GM19328 (cell line): ENCODE measurements at regions not wholly inside any gene's neighbourhood (a gene's known extent, or its start where the extent isn't known, plus 50 kb on each side); places are given as distances from the start of the nearest gene placed in this dataset.

ENCODE experiments used
- ATAC-seq: cut with Tn5 transposase; IDR thresholded peaks from one replicate; pipeline ENCODE4 v1.9.1; 2021; ENCODE audit warnings: mild to moderate bottlenecking, moderate library complexity; ENCODE audit not compliant: unreplicated experiment

DNA sequence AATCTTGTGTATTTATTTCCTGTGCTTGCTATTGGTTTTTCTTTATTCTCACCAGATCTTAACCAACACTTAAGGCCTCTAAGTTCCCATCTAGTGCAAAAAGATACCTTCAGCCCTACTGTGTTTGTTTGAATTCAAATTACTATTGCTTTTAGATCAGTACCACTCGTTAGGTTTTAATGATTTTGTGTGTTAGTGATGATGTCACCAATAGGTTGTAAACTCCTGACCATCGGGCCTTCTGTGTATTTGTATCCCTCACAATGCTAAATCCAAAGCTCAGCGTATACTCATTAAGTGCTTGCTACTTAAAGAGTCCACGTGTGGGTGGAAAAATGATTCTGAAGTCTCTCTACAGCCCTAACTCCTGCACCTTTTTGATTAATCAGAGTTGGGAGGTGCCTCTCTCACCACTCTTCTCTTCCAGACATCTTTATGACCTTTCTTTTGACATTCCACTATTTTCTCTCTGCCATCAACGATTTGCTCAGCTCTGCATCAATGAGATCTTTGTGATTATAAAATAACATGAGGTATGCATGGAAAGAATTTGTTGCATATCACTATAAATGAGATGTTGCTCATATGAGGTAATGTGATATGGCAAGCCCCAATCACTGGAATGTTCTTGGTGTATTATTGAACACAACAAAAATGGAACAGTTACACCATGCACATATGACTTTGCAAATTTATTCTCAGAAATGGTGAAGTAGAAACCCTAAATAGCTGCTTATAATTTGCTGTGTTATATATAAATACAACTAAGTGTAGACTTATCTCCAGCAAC is 55.1 kb upstream of the LAMA2 start:
- ATAC-seq, result no peak

DNA sequence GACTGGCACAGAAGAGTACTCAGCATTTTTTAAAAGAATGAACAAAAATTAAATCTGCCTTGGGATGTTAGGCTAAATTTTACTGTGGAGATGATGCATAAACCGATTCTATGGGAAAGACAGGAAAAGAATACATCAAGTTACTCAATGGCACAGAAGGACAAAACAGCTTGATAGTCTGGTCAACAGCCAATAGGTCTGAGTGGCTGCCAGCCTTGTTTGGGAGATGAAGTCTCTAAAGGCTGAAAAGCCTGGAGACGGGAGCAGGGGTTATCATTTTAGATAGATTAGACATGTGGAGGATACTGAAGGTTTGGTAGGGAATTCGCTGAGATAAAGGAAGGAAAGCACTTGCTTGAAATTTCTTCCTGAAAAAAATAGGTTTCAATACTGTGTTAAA is 56.3 kb upstream of the LAMA2 start:
- no peak for ATAC-seq

DNA sequence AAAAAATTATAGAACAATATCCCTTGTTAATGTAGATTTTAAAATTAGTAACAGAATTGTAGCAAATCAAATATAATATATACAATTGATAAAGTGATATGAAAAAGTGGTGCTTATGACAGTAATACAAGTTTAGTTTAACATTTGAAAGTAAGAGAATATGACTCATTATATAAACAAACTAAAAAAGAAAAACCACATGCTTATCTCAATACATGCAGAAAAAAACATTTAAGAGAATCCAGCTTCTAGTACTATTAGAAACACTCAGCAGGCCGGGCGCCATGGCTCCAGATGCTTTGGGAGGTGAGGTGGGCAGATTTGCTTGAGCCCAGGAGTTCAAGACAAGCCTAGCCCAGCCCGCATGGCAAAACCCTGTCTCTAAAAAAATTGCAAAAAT is 60.7 kb upstream of the LAMA2 start:
- ATAC-seq, result no peak

DNA sequence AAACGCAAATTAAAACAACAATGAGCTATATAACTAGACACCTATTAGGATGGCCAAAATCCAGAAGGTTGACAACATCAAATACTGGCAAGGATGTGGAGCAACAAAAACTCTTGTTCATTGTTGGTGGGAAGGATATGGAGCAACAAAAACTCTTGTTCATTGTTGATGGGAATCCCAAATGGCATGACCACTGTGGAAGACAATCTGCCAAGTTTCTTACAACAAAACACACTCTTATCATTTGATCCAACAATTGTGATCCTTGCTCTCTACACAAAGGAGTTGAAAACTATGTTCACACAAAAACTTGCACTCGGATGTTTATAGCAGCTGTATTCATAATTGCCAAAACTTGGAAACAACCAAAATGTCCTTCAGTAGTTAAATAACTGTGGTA is 61.8 kb upstream of the LAMA2 start:
- ATAC-seq, result no peak

DNA sequence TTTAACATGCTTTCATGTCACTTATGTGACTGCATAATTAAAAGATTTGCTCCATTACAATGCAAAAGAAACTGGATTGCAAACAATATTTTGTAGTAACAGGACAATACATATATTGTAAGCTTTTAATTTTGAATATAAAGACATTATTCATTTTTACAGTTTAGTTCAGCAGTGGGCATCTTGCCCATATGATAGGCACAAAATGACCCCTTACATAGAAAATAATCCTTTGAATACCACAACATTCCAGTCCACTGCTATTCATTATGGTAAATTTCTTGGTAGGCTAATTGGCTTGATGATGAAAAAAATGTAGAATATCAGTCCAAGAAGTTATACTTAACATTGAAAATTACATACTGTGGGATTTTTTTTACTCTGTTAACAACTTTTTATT is 74.1 kb upstream of the LAMA2 start:
- no peak for ATAC-seq

DNA sequence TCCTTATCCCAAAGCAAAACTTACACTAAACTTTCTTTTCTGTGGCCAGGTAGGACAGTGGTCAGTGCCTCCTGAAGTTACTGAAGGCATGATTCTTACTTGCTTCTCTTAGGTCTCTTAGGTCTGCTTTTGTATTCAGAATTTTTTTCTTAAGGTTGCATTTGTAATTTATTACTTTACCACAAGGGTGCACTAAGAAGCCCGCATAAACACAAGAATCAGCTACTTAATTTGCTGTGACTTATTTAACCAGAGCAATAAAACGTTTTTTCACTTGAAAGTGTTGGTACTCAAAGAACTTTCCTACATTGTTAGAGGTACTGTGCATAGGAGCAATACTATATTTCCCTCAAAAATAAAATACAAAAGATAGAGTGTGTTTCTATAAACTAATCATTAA is 75.4 kb upstream of the LAMA2 start:
- no peak for ATAC-seq

DNA sequence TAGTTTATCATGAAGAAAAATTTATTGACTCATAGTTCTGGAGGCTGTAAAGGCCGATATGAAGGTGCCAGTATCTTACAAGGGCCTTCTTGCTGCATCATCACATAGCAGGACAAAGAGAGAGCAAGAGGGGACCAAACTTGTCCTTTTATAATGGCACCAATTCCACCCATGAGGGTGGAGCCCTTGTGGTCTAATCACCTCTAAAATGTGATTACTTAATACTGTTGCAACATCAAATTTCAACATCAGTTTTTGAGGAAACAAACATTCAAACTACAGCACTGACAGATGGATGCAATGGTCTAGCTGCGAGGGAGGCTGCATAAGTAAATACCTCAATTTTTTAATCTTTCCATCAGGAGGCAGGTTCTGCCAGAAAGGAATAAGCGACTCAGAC is 76.7 kb upstream of the LAMA2 start:
- ATAC-seq, result no peak

DNA sequence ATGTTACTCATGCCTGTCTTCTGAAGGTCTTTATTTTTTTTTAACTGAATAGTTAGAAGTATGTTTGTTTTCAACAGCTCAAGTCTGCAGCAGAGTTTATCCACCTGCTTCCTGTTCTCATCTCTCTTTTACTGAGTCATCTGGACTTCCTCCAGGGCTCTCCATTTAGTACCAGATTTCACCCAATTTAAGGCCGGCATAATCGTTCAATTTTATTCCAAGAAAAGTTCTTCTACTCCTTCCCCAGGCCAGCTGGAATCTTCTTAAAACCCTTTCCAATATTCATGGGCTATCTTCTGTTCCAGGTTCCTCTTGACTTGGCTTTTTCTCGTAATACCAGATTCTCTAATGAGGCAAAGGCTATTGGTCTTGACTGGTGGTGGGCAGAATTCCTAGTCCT is 79.0 kb upstream of the LAMA2 start:
- no peak for ATAC-seq

DNA sequence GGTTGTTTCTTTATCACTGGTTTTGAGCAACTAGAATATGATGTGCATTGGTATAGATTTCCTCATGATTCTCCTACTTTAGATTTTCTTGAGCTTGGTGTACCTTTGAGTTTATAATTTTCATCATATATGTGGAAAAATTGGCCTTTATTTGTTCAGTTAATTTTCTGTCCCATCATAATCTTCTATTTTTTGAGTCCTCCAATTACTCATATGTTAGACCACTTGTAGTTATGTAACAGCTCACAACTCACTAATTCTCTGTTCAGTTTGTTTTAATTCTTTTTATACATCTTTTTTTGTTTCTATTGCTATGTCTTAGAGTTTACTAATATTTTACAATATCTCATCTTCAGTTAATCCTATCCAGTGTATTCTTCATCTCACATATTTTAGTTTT is 81.3 kb upstream of the LAMA2 start:
- no peak for ATAC-seq

DNA sequence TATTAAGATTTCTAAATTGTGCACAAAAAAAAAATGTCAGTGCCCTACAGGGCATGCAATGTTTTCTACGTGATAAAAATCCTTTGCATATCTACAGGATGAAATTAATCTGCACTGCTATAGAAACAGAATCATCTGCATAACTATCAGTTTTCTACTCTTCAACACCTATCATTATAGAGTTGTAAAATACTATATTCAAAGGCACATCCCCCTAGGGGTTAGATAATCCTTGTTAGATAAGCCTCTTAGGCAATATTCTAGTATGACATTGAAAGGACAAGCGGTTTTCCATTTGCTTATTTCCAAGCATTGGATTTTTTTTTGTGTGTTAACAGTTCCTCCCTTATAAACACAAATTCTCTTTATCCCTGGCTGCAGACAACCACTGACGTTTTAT is 98.7 kb upstream of the LAMA2 start:
- no peak for ATAC-seq

DNA sequence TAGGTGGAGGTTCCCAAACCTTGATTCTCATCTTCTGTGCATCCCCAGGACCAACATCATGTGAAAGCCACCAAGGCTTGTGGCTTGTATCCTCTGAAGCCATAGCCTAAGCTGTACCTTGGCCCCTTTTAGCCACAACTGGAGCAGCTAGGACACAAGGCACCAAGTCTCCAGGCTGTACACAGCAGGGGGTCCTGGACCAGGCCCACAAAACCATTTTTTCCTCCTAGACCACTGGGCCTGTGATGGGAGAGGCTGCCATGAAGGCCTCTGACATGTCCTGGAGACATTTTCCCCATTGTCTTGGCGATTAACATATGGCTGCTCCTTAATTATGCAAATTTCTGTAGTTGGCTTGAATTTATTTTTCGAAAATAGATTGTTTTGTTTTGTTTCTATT is 114.8 kb upstream of the LAMA2 start:
- no peak for ATAC-seq

DNA sequence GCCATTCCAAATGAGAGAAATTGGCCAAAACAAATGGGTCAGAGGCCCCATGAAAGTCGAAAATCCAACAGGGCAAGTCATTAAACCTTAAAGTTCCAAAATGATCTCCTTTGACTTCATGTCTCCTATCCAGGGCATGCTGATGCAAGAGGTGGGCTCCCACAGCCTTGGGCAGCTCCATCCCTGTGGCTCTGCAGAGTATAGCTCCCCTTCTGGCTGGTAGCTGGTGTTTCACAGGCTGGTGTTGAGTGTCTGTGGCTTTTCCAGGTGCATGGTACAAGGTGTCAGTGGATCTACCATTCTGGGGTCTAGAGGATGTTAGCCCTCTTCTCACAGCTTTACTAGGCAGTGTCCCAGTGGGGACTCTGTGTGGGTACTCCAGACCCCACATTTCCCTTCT is 115.2 kb upstream of the LAMA2 start:
- no peak for ATAC-seq

DNA sequence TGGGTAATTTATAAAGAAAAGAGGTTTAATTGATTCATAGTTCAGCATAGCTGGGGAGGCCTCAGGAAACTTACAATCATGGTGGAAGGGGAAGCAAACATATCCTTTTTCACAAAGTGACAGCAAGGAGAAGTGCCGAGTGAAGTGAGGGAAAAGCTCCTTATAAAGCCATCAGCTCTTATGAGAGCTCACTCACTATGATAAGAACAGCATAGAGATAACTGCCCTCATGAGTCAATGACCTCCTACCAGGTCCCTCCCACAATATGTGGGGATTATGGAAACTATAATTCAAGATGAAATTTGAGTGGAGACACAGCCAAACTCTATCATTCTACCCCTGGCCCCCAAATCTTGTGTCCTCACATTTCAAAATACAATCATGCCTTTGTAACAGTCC is 115.8 kb upstream of the LAMA2 start:
- ATAC-seq, result no peak

DNA sequence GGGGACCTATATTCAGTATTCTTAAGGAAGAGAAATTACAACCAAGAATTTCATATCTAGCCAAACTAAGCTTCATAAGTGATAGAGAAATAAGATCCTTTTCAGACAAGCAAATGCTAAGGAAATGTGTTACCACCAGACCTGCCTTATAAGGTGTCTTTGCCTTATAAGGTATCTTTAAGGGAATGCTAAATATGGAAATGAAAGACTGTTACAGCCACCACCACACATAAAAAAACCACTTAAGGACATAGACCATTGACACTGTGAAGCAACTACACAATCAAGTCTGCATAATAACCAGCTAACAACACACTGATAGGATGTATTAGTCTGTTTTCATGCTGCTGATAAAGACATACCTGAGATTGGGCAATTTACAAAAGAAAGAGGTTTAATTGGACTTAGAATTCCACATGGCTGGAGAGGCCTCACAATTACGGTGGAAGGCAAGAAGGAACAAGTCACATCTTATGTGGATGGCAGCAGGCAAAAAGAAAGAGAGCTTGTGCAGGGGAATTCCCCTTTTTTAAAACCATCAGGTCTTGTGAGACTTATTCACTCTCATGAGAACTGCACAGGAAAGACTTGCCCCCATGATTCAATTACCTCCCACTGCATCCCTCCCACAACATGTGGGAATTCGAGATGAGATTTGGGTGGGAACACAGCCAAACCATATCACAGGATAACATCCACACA is 119.2 kb upstream of the LAMA2 start:
- ATAC-seq, result no peak

DNA sequence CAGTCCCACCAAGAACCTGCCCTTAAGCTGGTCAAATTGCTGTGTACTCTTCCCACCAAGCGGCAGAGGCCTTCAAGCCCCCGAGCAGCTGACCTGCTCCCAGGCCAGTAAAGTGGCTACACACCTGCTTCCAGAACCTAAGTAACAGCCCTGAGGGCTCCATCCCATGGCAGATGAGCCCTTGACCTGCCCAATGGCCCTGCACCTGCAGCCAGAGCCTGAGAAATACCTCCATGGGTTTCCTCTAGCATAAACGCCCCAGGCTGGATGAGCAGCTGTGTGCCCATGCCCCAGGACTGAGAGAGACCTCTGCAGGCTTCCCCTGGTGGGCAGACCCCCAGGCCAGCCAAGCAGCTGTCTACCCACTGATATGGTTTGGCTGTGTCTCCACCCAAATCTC is 123.0 kb upstream of the LAMA2 start:
- no peak for ATAC-seq

DNA sequence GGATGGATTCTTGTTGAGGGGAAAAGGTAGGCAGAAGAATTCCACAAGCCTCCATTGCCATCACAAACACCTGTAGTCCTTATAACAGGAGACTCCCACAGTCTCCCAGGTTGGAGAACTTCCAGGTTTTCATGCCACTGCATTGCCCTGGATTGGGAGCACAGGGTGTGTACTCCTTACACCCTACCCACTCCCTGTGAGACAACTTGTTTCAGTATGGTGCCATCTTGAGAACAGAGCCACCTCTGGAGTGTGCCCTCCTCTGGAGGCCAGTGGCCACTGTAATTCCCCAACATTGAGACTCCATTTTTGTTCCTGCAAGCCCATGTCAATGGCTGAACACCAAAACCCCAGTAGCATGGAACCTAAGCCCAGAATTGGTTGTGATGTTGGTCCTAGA is 123.5 kb upstream of the LAMA2 start:
- no peak for ATAC-seq

DNA sequence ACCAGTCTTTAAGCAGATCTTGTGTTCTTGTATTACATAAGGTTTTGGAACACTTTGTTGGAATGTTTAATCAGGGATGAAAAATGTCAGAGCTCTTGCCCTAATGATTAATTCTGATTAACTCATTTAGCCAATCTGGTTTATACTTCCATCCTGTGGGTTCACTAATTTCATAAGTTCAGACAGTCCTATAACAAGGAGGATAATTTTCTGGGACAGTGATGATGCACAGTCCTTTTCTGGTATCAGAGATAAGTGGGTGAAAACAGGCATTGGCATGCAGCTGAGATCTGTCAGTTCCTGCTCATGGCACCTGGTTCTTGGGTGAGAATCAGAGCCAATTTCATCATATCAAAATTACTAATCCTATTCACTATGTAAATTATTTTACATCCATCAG is 125.0 kb upstream of the LAMA2 start:
- ATAC-seq, result no peak

DNA sequence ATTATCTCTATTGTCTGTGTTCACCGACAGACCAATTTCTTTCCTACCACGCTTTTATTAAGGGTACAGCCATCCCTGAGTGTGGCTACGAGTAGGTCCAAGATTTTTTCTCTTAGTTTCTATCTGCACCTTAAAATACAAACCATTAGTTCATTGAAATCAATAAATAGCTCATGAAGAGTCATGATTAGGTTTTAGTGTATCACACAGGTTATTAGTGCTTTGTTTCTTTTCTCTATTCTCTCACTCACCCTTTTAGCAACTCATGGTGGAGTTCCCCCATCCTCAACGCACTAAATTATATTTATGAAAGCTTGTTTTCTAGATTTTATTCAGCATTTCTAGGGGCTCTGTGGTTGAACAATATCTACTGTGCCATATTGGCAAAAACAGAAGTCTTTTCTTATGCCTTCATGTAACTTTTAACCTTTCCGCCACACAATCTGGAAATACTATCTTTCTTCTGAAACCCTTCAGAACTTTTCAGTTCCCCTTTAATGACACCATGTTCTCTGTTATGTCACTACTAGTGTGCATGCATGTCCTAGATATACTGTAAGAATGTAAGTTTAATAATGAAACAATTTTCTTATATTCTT is 128.2 kb upstream of the LAMA2 start:
- peak; percentile 98 for ATAC-seq

DNA sequence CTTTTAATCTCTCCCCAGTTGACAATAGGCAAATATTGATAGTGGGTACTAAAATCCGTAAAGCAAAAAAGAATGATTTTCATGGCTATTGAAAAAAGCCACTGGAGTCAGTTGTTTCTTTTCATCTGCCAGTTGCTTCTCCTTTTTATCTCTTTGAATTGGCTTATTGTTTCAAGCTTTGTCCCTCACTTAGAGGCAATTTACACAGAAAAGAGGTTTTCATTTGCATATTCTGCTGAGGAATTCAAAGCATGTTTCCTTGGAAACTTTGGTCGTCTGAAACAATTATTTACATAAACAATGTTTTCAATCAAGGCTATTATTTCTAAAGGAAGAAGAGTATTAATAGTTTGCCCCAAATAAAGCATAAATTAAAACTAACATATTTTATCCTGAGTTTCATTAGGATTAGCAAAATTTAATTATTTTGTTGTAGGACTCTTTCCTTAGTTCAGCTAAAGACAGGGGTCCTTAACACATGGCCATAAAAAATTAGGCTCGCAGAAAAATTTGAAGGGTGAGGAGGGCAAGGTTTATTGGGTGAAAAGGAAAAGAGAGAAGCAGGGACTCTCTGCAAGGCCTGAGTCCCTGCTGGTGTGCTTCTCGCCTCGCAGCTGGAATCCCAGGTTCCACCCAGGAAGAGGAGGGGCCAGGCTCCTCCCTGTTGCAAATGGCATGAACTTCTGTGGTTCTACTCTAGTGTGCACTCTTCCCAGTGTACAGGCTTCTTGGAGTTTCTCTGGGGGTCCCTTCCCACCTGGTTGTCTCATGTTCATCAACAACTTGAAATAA is 138.8 kb upstream of the LAMA2 start:
- no peak for ATAC-seq

DNA sequence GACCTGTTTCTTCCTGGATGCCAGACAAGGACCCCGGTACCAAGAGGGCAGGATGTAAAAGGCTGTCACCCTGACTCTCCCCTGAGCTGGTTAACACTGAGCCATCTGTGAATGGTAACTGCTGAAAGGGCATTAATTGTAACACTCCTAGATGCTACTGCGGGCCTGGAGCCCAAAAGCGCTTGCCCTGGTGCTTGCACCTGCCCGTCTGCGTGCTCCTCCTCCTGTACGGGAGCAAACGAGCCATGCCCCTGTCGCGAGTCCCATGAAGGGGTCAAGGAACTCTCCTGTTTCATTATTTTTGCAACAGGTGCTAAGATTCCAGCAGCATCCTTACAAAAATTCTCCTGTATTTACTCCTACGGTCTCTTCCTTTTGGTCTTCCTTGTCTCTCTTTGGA is 140.0 kb upstream of the LAMA2 start:
- ATAC-seq, result no peak

DNA sequence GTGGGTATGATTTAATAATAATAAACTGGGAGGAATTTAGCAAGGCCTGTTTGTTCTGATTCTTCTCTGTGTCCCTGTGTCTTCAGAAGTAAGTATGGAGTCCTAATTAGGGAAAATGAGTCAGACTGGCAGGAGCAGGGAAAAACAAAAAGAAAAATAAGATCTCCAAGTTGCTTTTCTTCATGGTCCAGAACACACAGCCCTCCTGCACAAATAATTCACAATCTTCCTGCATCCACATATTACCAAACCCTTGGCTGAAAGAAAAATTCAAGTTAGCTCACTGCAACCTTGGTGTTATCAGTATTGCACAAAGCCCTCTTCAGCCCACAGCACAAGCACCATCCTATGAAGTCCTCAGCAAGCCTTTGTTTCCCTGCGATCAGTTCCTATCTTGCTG is 142.0 kb upstream of the LAMA2 start:
- ATAC-seq, result no peak

DNA sequence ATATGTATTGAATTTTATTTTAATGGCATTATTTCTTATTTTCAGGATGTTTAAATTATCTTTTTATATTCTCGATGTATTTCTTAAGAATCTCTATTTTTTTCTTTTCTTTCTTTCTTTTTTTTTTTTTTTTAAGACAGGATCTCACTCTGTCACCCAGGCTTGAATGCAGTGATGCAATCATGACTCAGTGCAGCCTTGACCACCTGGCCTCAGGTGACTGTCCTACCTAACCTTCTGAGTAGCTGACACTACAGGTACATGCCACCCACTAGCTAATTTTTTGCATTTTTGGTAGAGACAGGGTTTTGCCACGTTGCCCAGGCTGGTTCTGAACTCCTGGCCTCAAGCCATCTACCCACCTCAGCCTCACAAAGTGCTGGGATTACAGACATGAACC is 143.8 kb upstream of the LAMA2 start:
- no peak for ATAC-seq
